ENCODE measurements at regions not wholly inside any gene's neighbourhood (a gene's known extent, or its start where the extent isn't known, plus 50 kb on each side); places are given as distances from the start of the nearest gene placed in this dataset.

GRCh38 chr7:38105874-38106483, 72.1 kb upstream of the STARD3NL start:
- peak; percentile 28 to 65 (median 45) for TF ChIP-seq CTCF (IDR thresholded peaks at IDR 0.05 in 4 of 5, conservative IDR thresholded peaks at IDR 0.05 in 1 of 5)
- TF ChIP-seq POLR2A (IDR thresholded peaks at IDR 0.05) = no peak
